GM12878 (cell line): ENCODE measurements at regions not wholly inside any gene's neighbourhood (a gene's known extent, or its start where the extent isn't known, plus 50 kb on each side); places are given as distances from the start of the nearest gene placed in this dataset.

Source experiments
- ATAC-seq: fragments of 200-7000 bp; cut with Tn5 transposase; 3 replicates; pipeline ENCODE4 v1.9.1; 2020; ENCODE audit warnings: mild to moderate bottlenecking, moderate library complexity
- BruUV-seq: library from RNA; stranded (reverse); fragments of 400-500 nt; replicated peaks from 2 replicates; lab custom pipeline; 2021; lab: Mats Ljungman, UMichigan
- CTCF ChIA-PET: fragments of 300-600 bp; sonication (Branson Sonifier 250); formaldehyde crosslinking; extraction: SDS; loops from one replicate; lab custom pipeline; 2021; ENCODE audit warnings: inconsistent platforms; lab: Yijun Ruan, JAX
- POLR2A ChIA-PET: fragments of 350-600 bp; formaldehyde crosslinking; extraction: SDS; loops from one replicate; lab custom pipeline; 2021; ENCODE audit warnings: inconsistent platforms; lab: Charles Lee
- RAD21 ChIA-PET: fragments of 300-600 bp; sonication (Branson Sonifier 250); formaldehyde crosslinking; loops from one replicate; lab custom pipeline; 2023; ENCODE audit warnings: antibody characterized with exemption; ENCODE audit not compliant: unreplicated experiment; lab: Charles Lee
- SMC1A ChIA-PET: fragments of 300-600 bp; sonication (Branson Sonifier 250); formaldehyde crosslinking; loops from one replicate; lab custom pipeline; 2023; ENCODE audit not compliant: unreplicated experiment, uncharacterized antibody; lab: Charles Lee
- DNase-seq: peaks from one replicate; pipeline ENCODE4 v3.0.0-alpha.2; 2011; ENCODE audit warnings: low read depth, low spot score
- FAIRE-seq: peaks from 3 replicates; lab custom pipeline; 2011; peaks lifted over from hg19 to GRCh38; lab: Jason Lieb, UNC
- H2AFZ ChIP-seq: 2 replicates; pipeline ENCODE4 v1.6.0; 2011; ENCODE audit warnings: low read depth, low read length, control low read depth; ENCODE audit not compliant: control insufficient read depth
- H3K27ac ChIP-seq: 2 replicates; pipeline ENCODE4 v1.5.1; 2011; ENCODE audit warnings: control low read depth; ENCODE audit not compliant: control insufficient read depth, insufficient read depth
- H3K27me3 ChIP-seq, 2 experiments: replicated peaks in 1 of 2; 2 replicates each; pipeline versions ENCODE4 v1.6.0 to v1.6.1; 2011; ENCODE audit warnings: low read length in 1 of 2; ENCODE audit not compliant: control insufficient read depth in 2 of 2, insufficient read depth in 2 of 2
- H3K36me3 ChIP-seq, 2 experiments: 2 replicates each; pipeline ENCODE4 v1.5.1; 2011; ENCODE audit warnings: low read length in 1 of 2; ENCODE audit not compliant: control insufficient read depth in 2 of 2, insufficient read depth in 2 of 2
- H3K4me1 ChIP-seq: 2 replicates; pipeline ENCODE4 v1.6.1; 2011; ENCODE audit warnings: mild to moderate bottlenecking, low read length, moderate library complexity, mixed read lengths; ENCODE audit not compliant: control insufficient read depth, insufficient read depth
- H3K4me2 ChIP-seq: 2 replicates; pipeline ENCODE4 v1.6.0; 2011; ENCODE audit warnings: control low read depth; ENCODE audit not compliant: control insufficient read depth, insufficient read depth
- H3K4me3 ChIP-seq: fragments of 200-600 bp; sonication (generic); 2 replicates; pipeline ENCODE4 v1.5.1; 2016
- H3K79me2 ChIP-seq: 2 replicates; pipeline ENCODE4 v1.6.0; 2011; ENCODE audit warnings: low read length; ENCODE audit not compliant: control insufficient read depth, insufficient read depth
- H3K9ac ChIP-seq: 2 replicates; pipeline ENCODE4 v1.8.0; 2011; ENCODE audit warnings: low read length, control low read depth, mixed read lengths; ENCODE audit not compliant: control insufficient read depth, insufficient read depth
- H3K9me3 ChIP-seq: replicated peaks from 3 replicates; pipeline ENCODE4 v1.5.1; 2011; ENCODE audit warnings: mild to moderate bottlenecking, low read length; ENCODE audit not compliant: control insufficient read depth, insufficient read depth
- H4K20me1 ChIP-seq: 2 replicates; pipeline ENCODE4 v1.6.0; 2011; ENCODE audit not compliant: control insufficient read depth, insufficient read depth
- BCL11A ChIP-seq: IDR thresholded peaks from 2 replicates; pipeline ENCODE4 v1.6.1; 2011; ENCODE audit warnings: low read depth, low read length
- EGR1 ChIP-seq, 2 experiments: IDR thresholded peaks; 1 replicate in 1 of 2; 2 replicates in 1 of 2; pipeline ENCODE4 v1.6.1; 2011 to 2012; ENCODE audit warnings: low read depth in 2 of 2, low read length in 2 of 2, borderline replicate concordance in 1 of 2, mild to moderate bottlenecking in 1 of 2, moderate library complexity in 1 of 2
- ESRRA ChIP-seq: IDR thresholded peaks from 2 replicates; pipeline ENCODE4 v1.6.1; 2012; ENCODE audit warnings: mild to moderate bottlenecking, low read length, improper control_type of control experiment
- IKZF1 ChIP-seq: fragments of 450-650 bp; conservative IDR thresholded peaks from 2 replicates; pipeline ENCODE4 v1.6.1; 2017; ENCODE audit warnings: antibody characterized with exemption, mild to moderate bottlenecking
- JUNB ChIP-seq: IDR thresholded peaks from 2 replicates; pipeline ENCODE4 v1.6.1; 2016; ENCODE audit warnings: antibody characterized with exemption, mild to moderate bottlenecking
- MAX ChIP-seq: IDR thresholded peaks from 2 replicates; pipeline ENCODE4 v1.6.1; 2012; ENCODE audit warnings: low read depth, low read length, improper control_type of control experiment
- MEF2B ChIP-seq: fragments of 450-650 bp; IDR thresholded peaks from 2 replicates; pipeline ENCODE4 v1.6.1; 2018; ENCODE audit warnings: mild to moderate bottlenecking, moderate library complexity; ENCODE audit not compliant: partially characterized antibody, poor library complexity, severe bottlenecking
- MTA2 ChIP-seq: fragments of 450-650 bp; IDR thresholded peaks from 2 replicates; pipeline ENCODE4 v1.6.1; 2016; ENCODE audit warnings: low read depth, mild to moderate bottlenecking, moderate library complexity
- NR2C2 ChIP-seq: IDR thresholded peaks from 2 replicates; pipeline ENCODE4 v1.6.1; 2011; ENCODE audit warnings: borderline replicate concordance, low read depth; ENCODE audit not compliant: control insufficient read depth, insufficient read length
- PML ChIP-seq: IDR thresholded peaks from 2 replicates; pipeline ENCODE4 v1.6.1; 2012; ENCODE audit warnings: low read length, inconsistent platforms
- POLR2AphosphoS5 ChIP-seq: IDR thresholded peaks from 2 replicates; pipeline ENCODE4 v1.6.1; 2011; ENCODE audit warnings: mild to moderate bottlenecking, low read length, inconsistent platforms
- SIX5 ChIP-seq: IDR thresholded peaks from 2 replicates; pipeline ENCODE4 v1.6.1; 2011; ENCODE audit warnings: mild to moderate bottlenecking, low read depth, low read length, moderate library complexity; ENCODE audit not compliant: severe bottlenecking
- SMC3 ChIP-seq: IDR thresholded peaks from 2 replicates; pipeline ENCODE4 v1.6.1; 2011; ENCODE audit warnings: low read length, improper control_type of control experiment, borderline replicate concordance
- SP1 ChIP-seq: IDR thresholded peaks from one replicate; pipeline ENCODE4 v1.6.1; 2011; ENCODE audit warnings: low read depth, low read length
- TARDBP ChIP-seq: IDR thresholded peaks from 2 replicates; pipeline ENCODE4 v1.6.1; 2016; ENCODE audit warnings: borderline replicate concordance
- TCF7 ChIP-seq: IDR thresholded peaks from 2 replicates; pipeline ENCODE4 v1.6.1; 2014; ENCODE audit warnings: antibody characterized with exemption, borderline replicate concordance
- ZNF622 ChIP-seq: fragments of 450-650 bp; IDR thresholded peaks from 2 replicates; pipeline ENCODE4 v1.6.1; 2017; ENCODE audit warnings: mild to moderate bottlenecking, inconsistent platforms
- ZZZ3 ChIP-seq: IDR thresholded peaks from 2 replicates; pipeline ENCODE4 v1.6.1; 2011; ENCODE audit warnings: low read depth; ENCODE audit not compliant: control insufficient read depth, insufficient read length
- WGBS: methylation state at CpG from one replicate; pipeline ENCODE4 v1.1.6; 2016; ENCODE audit warnings: low lambda C conversion rate; ENCODE audit not compliant: insufficient replicate concordance, insufficient coverage; ENCODE audit errors: missing lambda C conversion rate; 5-methylcytosine and 5-hydroxymethylcytosine counted together
- in situ Hi-C: fragments of 300-500 bp; cut with MboI; formaldehyde crosslinking; loops from 9 replicates; pipeline ENCODE4 v1.14.3; 2018; ENCODE audit warnings: mixed read lengths
- intact Hi-C: fragments of 100-400 bp; cut with micrococcal nuclease; formaldehyde crosslinking; loops from one replicate; pipeline ENCODE4 v1.14.2; 2022; ENCODE audit not compliant: unreplicated experiment
- TF ChIP-seq, protein P1 (sequence below): fragments of 450-650 bp; IDR thresholded peaks from 2 replicates; pipeline ENCODE4 v1.6.1; 2018; ENCODE audit warnings: mild to moderate bottlenecking, low read depth, moderate library complexity; ENCODE audit not compliant: partially characterized antibody
- TF ChIP-seq, protein P2 (sequence below): IDR thresholded peaks from 2 replicates; pipeline ENCODE4 v1.6.1; 2012; ENCODE audit warnings: mild to moderate bottlenecking, low read depth, low read length

DNA sequence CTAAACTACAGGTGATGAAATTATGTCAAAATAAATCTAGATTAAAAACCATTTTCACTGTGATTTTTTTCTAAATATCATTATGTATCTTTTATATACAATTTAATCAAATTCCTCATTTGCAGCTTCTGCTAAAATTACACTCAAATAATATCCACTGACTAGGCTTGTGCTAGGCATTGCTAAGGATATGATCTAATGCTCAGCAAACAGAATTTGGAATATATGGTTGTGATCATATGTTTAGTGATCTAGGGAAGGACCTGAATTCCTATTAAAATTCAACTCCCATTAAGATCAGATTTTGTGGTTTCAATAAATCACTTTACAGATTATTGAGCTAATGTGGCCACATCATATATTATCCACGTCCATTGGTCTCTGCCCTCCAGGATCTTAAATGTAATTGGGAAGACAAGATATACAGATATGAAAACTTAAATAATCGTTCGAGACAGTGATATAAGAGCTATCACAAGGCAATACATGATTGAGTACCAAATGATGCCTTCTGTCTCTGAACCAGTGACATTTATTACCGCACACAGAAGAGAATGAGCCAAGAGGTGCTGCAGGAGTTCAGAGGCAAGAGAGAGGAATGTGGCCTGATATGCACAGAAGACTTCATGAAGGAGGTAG lies 206.0 kb upstream of the RPS6KA3 start:
- ATAC-seq: no peak
- WGBS: 19% methylated on average over 4 of the region's 4 CpGs
- intact Hi-C loops: no loop called here

More for the DNA sequence above, 206.0 kb upstream of the RPS6KA3 start:
- Histone ChIP-seq H3K4me1 (no peaks in the 10 kb centered on the region), H3K27me3 (no peaks in the 10 kb centered on the region), H3K4me3 (no peak overlapping the region), H2AFZ (no peak overlapping the region), H3K79me2 (no peaks in the 10 kb centered on the region), H3K9ac (no peak overlapping the region), H3K27ac (no peak overlapping the region), H3K4me2 (no peak overlapping the region), H4K20me1 (no peaks in the 10 kb centered on the region), H3K9me3 (no peaks in the 10 kb centered on the region), H3K36me3 (no peaks in the 10 kb centered on the region)
- POLR2A ChIA-PET: no interaction called here
- CTCF ChIA-PET: interaction anchor here (0.7 to 1.2 kb wide), 2 partner anchors 7 to 1513 kb away, joined by 3 read pairs; no protein-coding TSS in a partner anchor
- RAD21 ChIA-PET: no interaction called here
- SMC1A ChIA-PET: interaction anchor here (1.6 kb wide), 1 partner anchor 33 kb away, joined by 3 read pairs; no protein-coding TSS in a partner anchor
- no TSS peak for BruUV-seq
- in situ Hi-C loops: no loop called here
- no peak for DNase-seq
- no peak for TF ChIP-seq POLR2AphosphoS5
- no peak for TF ChIP-seq IKZF1
- no peak for TF ChIP-seq ZNF622
- TF ChIP-seq NR2C2: no peak
- TF ChIP-seq JUNB: no peak
- no peak for TF ChIP-seq SMC3
- TF ChIP-seq, protein P1, sequence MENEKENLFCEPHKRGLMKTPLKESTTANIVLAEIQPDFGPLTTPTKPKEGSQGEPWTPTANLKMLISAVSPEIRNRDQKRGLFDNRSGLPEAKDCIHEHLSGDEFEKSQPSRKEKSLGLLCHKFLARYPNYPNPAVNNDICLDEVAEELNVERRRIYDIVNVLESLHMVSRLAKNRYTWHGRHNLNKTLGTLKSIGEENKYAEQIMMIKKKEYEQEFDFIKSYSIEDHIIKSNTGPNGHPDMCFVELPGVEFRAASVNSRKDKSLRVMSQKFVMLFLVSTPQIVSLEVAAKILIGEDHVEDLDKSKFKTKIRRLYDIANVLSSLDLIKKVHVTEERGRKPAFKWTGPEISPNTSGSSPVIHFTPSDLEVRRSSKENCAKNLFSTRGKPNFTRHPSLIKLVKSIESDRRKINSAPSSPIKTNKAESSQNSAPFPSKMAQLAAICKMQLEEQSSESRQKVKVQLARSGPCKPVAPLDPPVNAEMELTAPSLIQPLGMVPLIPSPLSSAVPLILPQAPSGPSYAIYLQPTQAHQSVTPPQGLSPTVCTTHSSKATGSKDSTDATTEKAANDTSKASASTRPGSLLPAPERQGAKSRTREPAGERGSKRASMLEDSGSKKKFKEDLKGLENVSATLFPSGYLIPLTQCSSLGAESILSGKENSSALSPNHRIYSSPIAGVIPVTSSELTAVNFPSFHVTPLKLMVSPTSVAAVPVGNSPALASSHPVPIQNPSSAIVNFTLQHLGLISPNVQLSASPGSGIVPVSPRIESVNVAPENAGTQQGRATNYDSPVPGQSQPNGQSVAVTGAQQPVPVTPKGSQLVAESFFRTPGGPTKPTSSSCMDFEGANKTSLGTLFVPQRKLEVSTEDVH: no peak
- TF ChIP-seq TARDBP: no peak
- TF ChIP-seq ZZZ3: no peak
- TF ChIP-seq MTA2: no peak
- TF ChIP-seq BCL11A: no peak
- TF ChIP-seq MEF2B: no peak
- TF ChIP-seq EGR1 (IDR thresholded peaks at IDR 0.05; ENCODE audit: borderline replicate concordance in 1 of 2, low read depth in 2 of 2, low read length in 2 of 2): no peak
- TF ChIP-seq PML: no peak
- TF ChIP-seq, protein P2, sequence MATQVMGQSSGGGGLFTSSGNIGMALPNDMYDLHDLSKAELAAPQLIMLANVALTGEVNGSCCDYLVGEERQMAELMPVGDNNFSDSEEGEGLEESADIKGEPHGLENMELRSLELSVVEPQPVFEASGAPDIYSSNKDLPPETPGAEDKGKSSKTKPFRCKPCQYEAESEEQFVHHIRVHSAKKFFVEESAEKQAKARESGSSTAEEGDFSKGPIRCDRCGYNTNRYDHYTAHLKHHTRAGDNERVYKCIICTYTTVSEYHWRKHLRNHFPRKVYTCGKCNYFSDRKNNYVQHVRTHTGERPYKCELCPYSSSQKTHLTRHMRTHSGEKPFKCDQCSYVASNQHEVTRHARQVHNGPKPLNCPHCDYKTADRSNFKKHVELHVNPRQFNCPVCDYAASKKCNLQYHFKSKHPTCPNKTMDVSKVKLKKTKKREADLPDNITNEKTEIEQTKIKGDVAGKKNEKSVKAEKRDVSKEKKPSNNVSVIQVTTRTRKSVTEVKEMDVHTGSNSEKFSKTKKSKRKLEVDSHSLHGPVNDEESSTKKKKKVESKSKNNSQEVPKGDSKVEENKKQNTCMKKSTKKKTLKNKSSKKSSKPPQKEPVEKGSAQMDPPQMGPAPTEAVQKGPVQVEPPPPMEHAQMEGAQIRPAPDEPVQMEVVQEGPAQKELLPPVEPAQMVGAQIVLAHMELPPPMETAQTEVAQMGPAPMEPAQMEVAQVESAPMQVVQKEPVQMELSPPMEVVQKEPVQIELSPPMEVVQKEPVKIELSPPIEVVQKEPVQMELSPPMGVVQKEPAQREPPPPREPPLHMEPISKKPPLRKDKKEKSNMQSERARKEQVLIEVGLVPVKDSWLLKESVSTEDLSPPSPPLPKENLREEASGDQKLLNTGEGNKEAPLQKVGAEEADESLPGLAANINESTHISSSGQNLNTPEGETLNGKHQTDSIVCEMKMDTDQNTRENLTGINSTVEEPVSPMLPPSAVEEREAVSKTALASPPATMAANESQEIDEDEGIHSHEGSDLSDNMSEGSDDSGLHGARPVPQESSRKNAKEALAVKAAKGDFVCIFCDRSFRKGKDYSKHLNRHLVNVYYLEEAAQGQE: no peak
- no peak for TF ChIP-seq ESRRA
- no peak for TF ChIP-seq SP1
- TF ChIP-seq TCF7: no peak
- no peak for TF ChIP-seq SIX5
- TF ChIP-seq MAX: no peak
- no peak for FAIRE-seq
